ENCODE measurements at regions not wholly inside any gene's neighbourhood (a gene's known extent, or its start where the extent isn't known, plus 50 kb on each side); places are given as distances from the start of the nearest gene placed in this dataset.

DNA sequence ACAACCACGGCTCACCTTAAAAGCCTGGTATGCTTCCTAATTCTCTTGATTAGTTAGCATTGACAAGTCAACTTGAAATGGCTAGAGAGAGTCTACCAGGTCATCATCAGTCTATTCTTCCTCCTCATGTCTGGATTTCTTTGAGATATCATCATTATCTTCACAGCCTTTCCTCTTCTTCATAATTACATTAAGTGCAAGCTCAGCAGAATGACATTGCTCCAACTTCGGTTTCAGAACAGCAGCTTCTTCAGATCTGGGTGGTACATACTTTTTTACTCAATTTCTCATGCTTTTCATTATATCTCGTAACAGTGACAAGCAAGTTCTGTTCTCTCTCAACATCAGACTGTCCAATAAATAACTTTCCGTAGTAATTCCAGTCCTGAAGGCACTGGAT is 337.5 kb upstream of the TENM3 start:
- WGBS (ENCODE audit: insufficient coverage) = 80% methylated on average over 1 of the region's 4 CpGs
- no peaks in the 10 kb centered on the region for H3K36me3 Mint-ChIP-seq
- H3K4me3 Mint-ChIP-seq = no peak overlapping the region
- intact Hi-C loops (cut with micrococcal nuclease) = no loop called here
- H3K27me3 Mint-ChIP-seq (ENCODE audit: low read depth in 3 of 3) = peaks cover 0 to 4% (median 0%) of the 10 kb centered on the region in 3 donors
- H3K27ac Mint-ChIP-seq = no peak overlapping the region
- no peaks in the 10 kb centered on the region for H3K36me3 ChIP-seq (replicated peaks in 1 of 2; ENCODE audit: control insufficient read depth in 1 of 2, insufficient read depth in 2 of 2, low read length in 2 of 2)
- no peak overlapping the region for H3K4me3 ChIP-seq (replicated peaks in 1 of 3; ENCODE audit: low read depth in 2 of 3, low read length in 3 of 3)
- no peak overlapping the region for H3K27ac ChIP-seq (ENCODE audit: low read depth in 1 of 2, low read length in 2 of 2)
- no peaks in the 10 kb centered on the region for H4K20me1 ChIP-seq (ENCODE audit: insufficient read depth, low read length)
- H3K27me3 ChIP-seq (ENCODE audit: control insufficient read depth in 2 of 2, insufficient read depth in 2 of 2, low read length in 2 of 2) = no peaks in the 10 kb centered on the region
- H3K4me2 ChIP-seq (replicated peaks; ENCODE audit: extremely low read depth, low read length, poor library complexity, severe bottlenecking) = no peak overlapping the region
- no peak overlapping the region for H3K9ac ChIP-seq (ENCODE audit: insufficient read depth, low read length, poor library complexity, severe bottlenecking)
- H2AFZ ChIP-seq (ENCODE audit: insufficient read depth, low read depth, low read length, poor library complexity, severe bottlenecking) = no peak overlapping the region
- H3K4me1 ChIP-seq (ENCODE audit: control insufficient read depth in 1 of 2, insufficient read depth in 2 of 2, low read length in 2 of 2) = no peaks in the 10 kb centered on the region
- TF ChIP-seq, protein P1, sequence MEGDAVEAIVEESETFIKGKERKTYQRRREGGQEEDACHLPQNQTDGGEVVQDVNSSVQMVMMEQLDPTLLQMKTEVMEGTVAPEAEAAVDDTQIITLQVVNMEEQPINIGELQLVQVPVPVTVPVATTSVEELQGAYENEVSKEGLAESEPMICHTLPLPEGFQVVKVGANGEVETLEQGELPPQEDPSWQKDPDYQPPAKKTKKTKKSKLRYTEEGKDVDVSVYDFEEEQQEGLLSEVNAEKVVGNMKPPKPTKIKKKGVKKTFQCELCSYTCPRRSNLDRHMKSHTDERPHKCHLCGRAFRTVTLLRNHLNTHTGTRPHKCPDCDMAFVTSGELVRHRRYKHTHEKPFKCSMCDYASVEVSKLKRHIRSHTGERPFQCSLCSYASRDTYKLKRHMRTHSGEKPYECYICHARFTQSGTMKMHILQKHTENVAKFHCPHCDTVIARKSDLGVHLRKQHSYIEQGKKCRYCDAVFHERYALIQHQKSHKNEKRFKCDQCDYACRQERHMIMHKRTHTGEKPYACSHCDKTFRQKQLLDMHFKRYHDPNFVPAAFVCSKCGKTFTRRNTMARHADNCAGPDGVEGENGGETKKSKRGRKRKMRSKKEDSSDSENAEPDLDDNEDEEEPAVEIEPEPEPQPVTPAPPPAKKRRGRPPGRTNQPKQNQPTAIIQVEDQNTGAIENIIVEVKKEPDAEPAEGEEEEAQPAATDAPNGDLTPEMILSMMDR (IDR thresholded peaks at IDR 0.05) = no peak
- H3K9me3 ChIP-seq (replicated peaks in 1 of 2; ENCODE audit: control insufficient read depth in 1 of 2, insufficient read depth in 1 of 2, low read length in 2 of 2) = peaks cover 9 to 19% of the 10 kb centered on the region in 2 donors
- H3K9me3 Mint-ChIP-seq = peaks cover 5 to 17% (median 14%) of the 10 kb centered on the region in 7 donors
- DNase-seq = no peak
- H3K79me2 ChIP-seq (ENCODE audit: insufficient read depth, low read length) = no peaks in the 10 kb centered on the region
- no peaks in the 10 kb centered on the region for H3K4me1 Mint-ChIP-seq

DNA sequence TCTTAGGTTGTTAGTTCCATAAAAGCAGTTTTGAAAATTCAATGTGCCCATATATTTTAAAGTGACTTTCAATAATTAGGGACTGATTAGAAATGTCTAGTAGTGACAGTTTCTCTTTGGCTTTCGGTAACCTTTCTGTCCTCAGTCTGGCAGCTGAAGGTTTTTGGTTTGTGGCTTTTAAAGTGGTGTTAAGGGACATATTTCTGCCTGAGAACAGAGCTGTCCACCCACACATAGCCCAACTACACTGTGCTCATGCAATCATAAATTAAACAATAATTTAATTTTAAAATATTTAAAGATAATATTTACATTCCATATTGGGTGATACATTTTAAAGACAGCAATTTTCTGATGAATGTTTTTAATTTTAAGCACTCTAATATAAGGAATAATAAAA is 335.0 kb upstream of the TENM3 start:
- Mint-ChIP-seq H3K27me3 (ENCODE audit: low read depth in 3 of 3) (peaks cover 0 to 4% (median 0%) of the 10 kb centered on the region in 3 donors), H3K27ac (no peak overlapping the region), H3K4me1 (no peaks in the 10 kb centered on the region), H3K4me3 (no peak overlapping the region), H3K9me3 (peaks cover 4 to 25% (median 18%) of the 10 kb centered on the region in 7 donors), H3K36me3 (no peaks in the 10 kb centered on the region)
- peaks cover 20 to 25% of the 10 kb centered on the region in 2 donors for H3K9me3 ChIP-seq (replicated peaks in 1 of 2; ENCODE audit: control insufficient read depth in 1 of 2, insufficient read depth in 1 of 2, low read length in 2 of 2)
- no peak overlapping the region for H2AFZ ChIP-seq (ENCODE audit: insufficient read depth, low read depth, low read length, poor library complexity, severe bottlenecking)
- H3K4me1 ChIP-seq (ENCODE audit: control insufficient read depth in 1 of 2, insufficient read depth in 2 of 2, low read length in 2 of 2) = no peaks in the 10 kb centered on the region
- TF ChIP-seq, protein P1 (IDR thresholded peaks at IDR 0.05) = no peak
- H3K4me3 ChIP-seq (replicated peaks in 1 of 3; ENCODE audit: low read depth in 2 of 3, low read length in 3 of 3) = no peak overlapping the region
- H4K20me1 ChIP-seq (ENCODE audit: insufficient read depth, low read length) = no peaks in the 10 kb centered on the region
- no peaks in the 10 kb centered on the region for H3K79me2 ChIP-seq (ENCODE audit: insufficient read depth, low read length)
- WGBS (ENCODE audit: insufficient coverage) = no CpG with 5 or more reads among the region's 1 CpG
- no peak for DNase-seq
- no peak overlapping the region for H3K4me2 ChIP-seq (replicated peaks; ENCODE audit: extremely low read depth, low read length, poor library complexity, severe bottlenecking)
- H3K27ac ChIP-seq (ENCODE audit: low read depth in 1 of 2, low read length in 2 of 2) = no peak overlapping the region
- intact Hi-C loops (cut with micrococcal nuclease) = no loop called here
- no peak overlapping the region for H3K9ac ChIP-seq (ENCODE audit: insufficient read depth, low read length, poor library complexity, severe bottlenecking)
- H3K36me3 ChIP-seq (replicated peaks in 1 of 2; ENCODE audit: control insufficient read depth in 1 of 2, insufficient read depth in 2 of 2, low read length in 2 of 2) = no peaks in the 10 kb centered on the region
- H3K27me3 ChIP-seq (ENCODE audit: control insufficient read depth in 2 of 2, insufficient read depth in 2 of 2, low read length in 2 of 2) = no peaks in the 10 kb centered on the region

All from CD14-positive monocyte (primary cell).